B cell (primary cell): ENCODE measurements at regions not wholly inside any gene's neighbourhood (a gene's known extent, or its start where the extent isn't known, plus 50 kb on each side); places are given as distances from the start of the nearest gene placed in this dataset.

Experiments
- EZH2 ChIP-seq: IDR thresholded peaks from 2 replicates; pipeline ENCODE4 v1.6.1; 2012; ENCODE audit warnings: borderline replicate concordance, low read depth, mild to moderate bottlenecking, moderate library complexity, low read length; ENCODE audit not compliant: insufficient read depth, poor library complexity, severe bottlenecking
- TF ChIP-seq, protein P1 (sequence below): fragments of 200-600 bp; IDR thresholded peaks from one replicate; pipeline ENCODE4 v1.8.0; 2022; ENCODE audit warnings: antibody characterized with exemption, mild to moderate bottlenecking

DNA sequence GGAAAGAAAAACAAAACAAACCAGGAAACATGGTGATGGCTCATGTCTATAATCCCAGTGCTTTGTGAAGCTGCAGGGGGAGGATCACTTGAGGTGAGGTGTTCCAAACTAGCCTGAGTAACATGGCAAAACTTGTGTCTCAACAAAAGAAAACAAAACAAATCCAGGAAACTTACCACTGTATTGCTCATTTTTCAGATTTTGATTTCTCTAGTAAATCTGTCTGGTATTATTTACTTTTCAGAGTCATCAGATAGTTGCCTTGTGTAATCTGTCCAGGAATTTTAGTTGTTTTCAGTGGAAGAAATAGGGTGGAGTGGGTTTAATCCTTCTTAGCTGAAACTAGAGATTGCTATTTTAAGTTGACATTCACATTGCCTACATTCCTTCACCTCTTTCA is 91.8 kb upstream of the ALCAM start:
- TF ChIP-seq, protein P1, sequence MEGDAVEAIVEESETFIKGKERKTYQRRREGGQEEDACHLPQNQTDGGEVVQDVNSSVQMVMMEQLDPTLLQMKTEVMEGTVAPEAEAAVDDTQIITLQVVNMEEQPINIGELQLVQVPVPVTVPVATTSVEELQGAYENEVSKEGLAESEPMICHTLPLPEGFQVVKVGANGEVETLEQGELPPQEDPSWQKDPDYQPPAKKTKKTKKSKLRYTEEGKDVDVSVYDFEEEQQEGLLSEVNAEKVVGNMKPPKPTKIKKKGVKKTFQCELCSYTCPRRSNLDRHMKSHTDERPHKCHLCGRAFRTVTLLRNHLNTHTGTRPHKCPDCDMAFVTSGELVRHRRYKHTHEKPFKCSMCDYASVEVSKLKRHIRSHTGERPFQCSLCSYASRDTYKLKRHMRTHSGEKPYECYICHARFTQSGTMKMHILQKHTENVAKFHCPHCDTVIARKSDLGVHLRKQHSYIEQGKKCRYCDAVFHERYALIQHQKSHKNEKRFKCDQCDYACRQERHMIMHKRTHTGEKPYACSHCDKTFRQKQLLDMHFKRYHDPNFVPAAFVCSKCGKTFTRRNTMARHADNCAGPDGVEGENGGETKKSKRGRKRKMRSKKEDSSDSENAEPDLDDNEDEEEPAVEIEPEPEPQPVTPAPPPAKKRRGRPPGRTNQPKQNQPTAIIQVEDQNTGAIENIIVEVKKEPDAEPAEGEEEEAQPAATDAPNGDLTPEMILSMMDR: no peak
- TF ChIP-seq EZH2: no peak
